A549 (cell line): ENCODE measurements at regions not wholly inside any gene's neighbourhood (a gene's known extent, or its start where the extent isn't known, plus 50 kb on each side); places are given as distances from the start of the nearest gene placed in this dataset.

Source experiments
- ATAC-seq, 2 experiments: fragments of 200-7000 bp in 1 of 2; fragments of >200 bp in 1 of 2; cut with Nextera tagmentation in 1 of 2; cut with Tn5 transposase in 1 of 2; 3 replicates each; pipeline versions ENCODE4 v1.8.0 to v1.9.1; 2018 to 2020; ENCODE audit warnings: mild to moderate bottlenecking in 1 of 2, moderate library complexity in 1 of 2
- CTCF ChIA-PET: fragments of 300-600 bp; sonication (Branson Sonifier 250); formaldehyde crosslinking; extraction: SDS; loops from one replicate; lab custom pipeline; 2021; ENCODE audit warnings: antibody characterized with exemption, inconsistent platforms; lab: Yijun Ruan, JAX
- POLR2A ChIA-PET: fragments of 350-600 bp; formaldehyde crosslinking; extraction: SDS; loops from one replicate; lab custom pipeline; 2021; ENCODE audit warnings: antibody characterized with exemption, inconsistent platforms; lab: Yijun Ruan, JAX
- DNase-seq, 2 experiments: peaks; one replicate each; pipeline versions ENCODE4 v3.0.0 to v3.0.0-alpha.2; 2011 to 2016; ENCODE audit warnings: low read depth in 1 of 2, low spot score in 1 of 2
- FAIRE-seq: peaks from 2 replicates; lab custom pipeline; 2011; peaks lifted over from hg19 to GRCh38; lab: Jason Lieb, UNC
- H3K27ac ChIP-seq, 2 experiments: fragments of >200 bp; sonication (Bioruptor Twin); formaldehyde crosslinking; 3 replicates each; pipeline ENCODE4 v1.5.1; 2016 to 2017
- H3K4me1 ChIP-seq: fragments of >200 bp; sonication (Bioruptor Twin); formaldehyde crosslinking; 3 replicates; pipeline ENCODE4 v1.6.1; 2016
- H3K4me2 ChIP-seq: fragments of >200 bp; sonication (Bioruptor Twin); formaldehyde crosslinking; 3 replicates; pipeline ENCODE4 v1.6.1; 2016
- H3K4me3 ChIP-seq: fragments of >200 bp; sonication (Bioruptor Twin); formaldehyde crosslinking; 3 replicates; pipeline ENCODE4 v1.5.1; 2016
- H3K9me3 ChIP-seq: fragments of >200 bp; sonication (Bioruptor Twin); formaldehyde crosslinking; 3 replicates; pipeline ENCODE4 v1.6.1; 2016
- ATOH8 ChIP-seq: fragments of 250-450 bp; sonication (Bioruptor Pico); IDR thresholded peaks from 2 replicates; pipeline ENCODE4 v1.5.0; 2020; ENCODE audit warnings: low read depth, mild to moderate bottlenecking, moderate library complexity
- CBX8 ChIP-seq: fragments of 200-600 bp; sonication (generic); IDR thresholded peaks from 2 replicates; pipeline ENCODE4 v1.6.1; 2016
- CTCF ChIP-seq: fragments of >200 bp; sonication (Bioruptor Twin); formaldehyde crosslinking; IDR thresholded peaks from 3 replicates; pipeline ENCODE4 v1.5.1; 2016
- EHMT2 ChIP-seq: fragments of 200-600 bp; sonication (generic); IDR thresholded peaks from 2 replicates; pipeline ENCODE4 v1.6.1; 2016; ENCODE audit warnings: antibody characterized with exemption, low read depth, mild to moderate bottlenecking, moderate library complexity
- EP300 ChIP-seq, 2 experiments: fragments of >200 bp; sonication (Bioruptor Twin); formaldehyde crosslinking; IDR thresholded peaks; 2 replicates in 1 of 2; 3 replicates in 1 of 2; pipeline ENCODE4 v1.6.1; 2016 to 2017
- ESRRA ChIP-seq: fragments of 150-350 bp; IDR thresholded peaks from 2 replicates; pipeline ENCODE4 v1.6.1; 2014; ENCODE audit warnings: mild to moderate bottlenecking, low read length, borderline replicate concordance
- FOSB ChIP-seq: fragments of 250-450 bp; sonication (Bioruptor Pico); IDR thresholded peaks from 2 replicates; pipeline ENCODE4 v1.5.0; 2020; ENCODE audit warnings: mild to moderate bottlenecking, moderate library complexity
- FOSL2 ChIP-seq, 2 experiments: fragments of 450-650 bp in 1 of 2; fragments of >200 bp in 1 of 2; sonication (Bioruptor Twin) in 1 of 2; formaldehyde crosslinking; IDR thresholded peaks; 2 replicates each; pipeline versions ENCODE4 v1.5.0 to v1.6.1; 2016 to 2020; ENCODE audit warnings: mild to moderate bottlenecking in 1 of 2, moderate library complexity in 1 of 2
- FOXS1 ChIP-seq: fragments of 250-450 bp; sonication (Bioruptor Pico); IDR thresholded peaks from 2 replicates; pipeline ENCODE4 v1.5.0; 2020; ENCODE audit warnings: mild to moderate bottlenecking, moderate library complexity
- HDAC2 ChIP-seq: fragments of 200-600 bp; sonication (generic); IDR thresholded peaks from 2 replicates; pipeline ENCODE4 v1.6.1; 2016
- HES2 ChIP-seq: fragments of >200 bp; sonication (Bioruptor Twin); formaldehyde crosslinking; IDR thresholded peaks from 2 replicates; pipeline ENCODE4 v1.6.1; 2016
- HOXA7 ChIP-seq: fragments of 250-450 bp; sonication (Bioruptor Pico); IDR thresholded peaks from 2 replicates; pipeline ENCODE4 v1.5.0; 2020; ENCODE audit warnings: mild to moderate bottlenecking, moderate library complexity
- HOXB5 ChIP-seq: fragments of 250-450 bp; sonication (Bioruptor Pico); IDR thresholded peaks from 2 replicates; pipeline ENCODE4 v1.5.0; 2020; ENCODE audit warnings: mild to moderate bottlenecking, moderate library complexity
- JUNB ChIP-seq: fragments of >200 bp; sonication (Bioruptor Twin); formaldehyde crosslinking; IDR thresholded peaks from 2 replicates; pipeline ENCODE4 v1.6.1; 2016
- KDM1A ChIP-seq: fragments of 200-600 bp; sonication (generic); IDR thresholded peaks from 2 replicates; pipeline ENCODE4 v1.6.1; 2016; ENCODE audit warnings: low read depth, mild to moderate bottlenecking
- MAX ChIP-seq: IDR thresholded peaks from 2 replicates; pipeline ENCODE4 v1.6.1; 2012
- MYC ChIP-seq: IDR thresholded peaks from 2 replicates; pipeline ENCODE4 v1.6.1; 2012; ENCODE audit warnings: mild to moderate bottlenecking, inconsistent platforms, low read length, improper control_type of control experiment, borderline replicate concordance
- NFE2L2 ChIP-seq: fragments of 150-350 bp; conservative IDR thresholded peaks from 2 replicates; pipeline ENCODE4 v1.6.1; 2014; ENCODE audit warnings: low read length
- NR3C1 ChIP-seq: fragments of >200 bp; sonication (Bioruptor Twin); formaldehyde crosslinking; IDR thresholded peaks from 3 replicates; pipeline ENCODE4 v1.6.1; 2017
- PBX3 ChIP-seq: IDR thresholded peaks from 2 replicates; pipeline ENCODE4 v1.6.1; 2012
- RAD21 ChIP-seq, 2 experiments: fragments of >200 bp in 1 of 2; sonication (Bioruptor Twin) in 1 of 2; formaldehyde crosslinking in 1 of 2; IDR thresholded peaks in 1 of 2; conservative IDR thresholded peaks in 1 of 2; 2 replicates in 1 of 2; 3 replicates in 1 of 2; pipeline ENCODE4 v1.6.1; 2012 to 2018; ENCODE audit warnings: inconsistent platforms in 1 of 2
- RARB ChIP-seq: fragments of 250-450 bp; sonication (Bioruptor Pico); IDR thresholded peaks from 2 replicates; pipeline ENCODE4 v1.8.0; 2021; ENCODE audit warnings: mild to moderate bottlenecking, moderate library complexity
- SMC3 ChIP-seq: fragments of >200 bp; sonication (Bioruptor Twin); formaldehyde crosslinking; IDR thresholded peaks from 3 replicates; pipeline ENCODE4 v1.6.1; 2018; ENCODE audit warnings: inconsistent platforms
- TFCP2L1 ChIP-seq: fragments of 250-450 bp; sonication (Bioruptor Pico); IDR thresholded peaks from 2 replicates; pipeline ENCODE4 v1.5.0; 2021; ENCODE audit warnings: mild to moderate bottlenecking
- ZC3H11A ChIP-seq: fragments of 450-650 bp; IDR thresholded peaks from 2 replicates; pipeline ENCODE4 v1.6.1; 2014; ENCODE audit warnings: antibody characterized with exemption, mild to moderate bottlenecking
- ZFP36 ChIP-seq: fragments of 450-650 bp; IDR thresholded peaks from 2 replicates; pipeline ENCODE4 v1.6.1; 2014; ENCODE audit warnings: borderline replicate concordance; ENCODE audit not compliant: partially characterized antibody
- WGBS: methylation state at CpG from one replicate; pipeline ENCODE4 v1.1.6; 2017; ENCODE audit errors: missing lambda C conversion rate; 5-methylcytosine and 5-hydroxymethylcytosine counted together

- Histone ChIP-seq H3K9me3 (no peaks in the 10 kb centered on the region), H3K4me1 (no peaks in the 10 kb centered on the region), H3K4me2 (no peak overlapping the region), H3K4me3 (no peak overlapping the region), H3K27ac (no peak overlapping the region)
- DNase-seq, result peak in 1 of 2 experiments; percentile 39
- no peak for FAIRE-seq
- ATAC-seq, result peak; percentile 70 to 80
- WGBS, result 56% methylated on average over 5 of the region's 5 CpGs
- POLR2A ChIA-PET, result no interaction called here
- CTCF ChIA-PET, result interaction anchor here (0.6 to 1.7 kb wide), 9 partner anchors 17 to 432 kb away, joined by 3 to 5 read pairs (median 3); no protein-coding TSS in a partner anchor
- TF ChIP-seq PBX3, result no peak
- no peak for TF ChIP-seq JUNB
- no peak for TF ChIP-seq EP300 (IDR thresholded peaks at IDR 0.05)
- TF ChIP-seq RAD21 (conservative IDR thresholded peaks at IDR 0.05 in 1 of 2, IDR thresholded peaks at IDR 0.05 in 1 of 2), result peak in 1 of 2 experiments; percentile 44; a peak in 3 of 5 replicates
- TF ChIP-seq MAX, result no peak
- TF ChIP-seq FOXS1, result no peak
- TF ChIP-seq NR3C1, result no peak
- 0 out of 3 replicates have a peak, but pooled peaks have one; percentile 14 for TF ChIP-seq SMC3
- TF ChIP-seq HOXB5, result no peak
- TF ChIP-seq EHMT2, result no peak
- TF ChIP-seq HES2, result no peak
- no peak for TF ChIP-seq ESRRA
- peak; percentile 25; the same call in 2 of the 3 replicates for TF ChIP-seq CTCF
- TF ChIP-seq MYC, result no peak
- TF ChIP-seq TFCP2L1 (CRISPR knock-in tag), result no peak
- no peak for TF ChIP-seq ZC3H11A
- TF ChIP-seq FOSL2 (IDR thresholded peaks at IDR 0.05), result no peak
- TF ChIP-seq FOSL2 (CRISPR knock-in tag; IDR thresholded peaks at IDR 0.05), result no peak
- no peak for TF ChIP-seq KDM1A
- no peak for TF ChIP-seq HOXA7 (CRISPR knock-in tag)
- no peak for TF ChIP-seq CBX8
- TF ChIP-seq NFE2L2, result no peak
These were observed 428.2 kb downstream of the ENC1 start for GRCh38 chr5:74212336-74212735.

GRCh38 chr5:74209571-74209970 is 431.0 kb downstream of the ENC1 start:
- FAIRE-seq (no peak), ATAC-seq (no peak)

More at GRCh38 chr5:74209571-74209970, 431.0 kb downstream of the ENC1 start:
- Histone ChIP-seq H3K4me3 (no peak overlapping the region), H3K9me3 (no peaks in the 10 kb centered on the region), H3K4me2 (no peak overlapping the region), H3K4me1 (no peaks in the 10 kb centered on the region), H3K27ac (no peak overlapping the region)
- ChIA-PET POLR2A (no interaction called here), CTCF (no interaction called here)
- WGBS, result 38% methylated on average over 2 of the region's 2 CpGs
- TF ChIP-seq FOSB (CRISPR knock-in tag) (no peak), TFCP2L1 (CRISPR knock-in tag) (no peak), HOXA7 (CRISPR knock-in tag) (no peak), SMC3 (no peak), RARB (CRISPR knock-in tag) (no peak), NR3C1 (no peak), ATOH8 (CRISPR knock-in tag) (no peak), HDAC2 (no peak), ZFP36 (no peak)
- DNase-seq, result no peak
